HG03039 (cell line): ENCODE measurements at regions not wholly inside any gene's neighbourhood (a gene's known extent, or its start where the extent isn't known, plus 50 kb on each side); places are given as distances from the start of the nearest gene placed in this dataset.

ENCODE experiments used
- ATAC-seq: cut with Tn5 transposase; IDR thresholded peaks from one replicate; pipeline ENCODE4 v1.9.1; 2021; ENCODE audit warnings: mild to moderate bottlenecking, moderate library complexity; ENCODE audit not compliant: unreplicated experiment

GRCh38 chr6:75546381-75546780, 52.8 kb upstream of the FILIP1 start:
- ATAC-seq = no peak

- peak; percentile 67 for ATAC-seq
These were observed 51.0 kb upstream of the SENP6 start for GRCh38 chr6:75550544-75551167.

- no peak for ATAC-seq
These were observed 50.2 kb upstream of the SENP6 start for GRCh38 chr6:75551367-75551952.
